Hindlimb muscle (tissue), 1 donor: ENCODE measurements at regions not wholly inside any gene's neighbourhood (a gene's known extent, or its start where the extent isn't known, plus 50 kb on each side); places are given as distances from the start of the nearest gene placed in this dataset.
"Not testable (repeated sequence)": the region's sequence is repeated elsewhere in the genome, so short reads cannot be mapped to it uniquely, and the experiment has no call there.

ENCODE experiments used
- DNase-seq: peaks from one replicate; pipeline ENCODE4 v3.0.0-alpha.2; 2013

DNA sequence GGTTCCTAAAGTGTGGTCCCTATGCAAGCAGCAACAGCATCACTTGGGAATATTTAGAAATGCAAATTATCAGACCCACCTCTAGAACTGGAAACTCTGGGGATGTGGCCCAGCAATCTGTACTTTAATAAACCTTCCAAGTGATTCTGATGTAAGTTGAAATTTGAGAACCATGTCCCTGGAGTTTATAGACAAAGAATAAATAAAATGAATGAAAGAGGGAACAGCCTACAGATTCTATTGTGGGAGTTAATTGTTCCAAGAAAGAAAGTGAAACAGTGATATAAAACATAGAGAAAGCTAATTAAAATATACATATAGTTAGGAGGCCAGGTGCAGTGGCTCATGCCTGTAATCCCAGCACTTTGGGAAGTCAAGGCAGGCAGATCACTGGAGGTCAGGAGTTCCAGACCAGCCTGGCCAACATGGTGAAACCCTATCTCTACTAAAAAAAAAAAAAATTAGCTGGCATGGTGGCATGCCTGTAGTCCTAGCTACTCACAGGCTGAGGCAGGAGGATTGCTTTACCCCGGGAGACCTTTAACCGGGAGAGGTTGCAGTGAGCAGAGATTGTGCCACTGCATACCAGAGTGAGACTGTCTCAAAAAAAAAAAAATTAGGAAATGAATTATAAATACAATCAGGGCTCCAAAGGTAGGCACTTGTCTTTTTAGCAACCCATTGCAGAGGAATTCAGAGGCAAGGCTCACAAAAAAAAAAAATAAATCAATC lies 507.5 kb downstream of the NAV3 start:
- no peak for DNase-seq

- no peak for DNase-seq
Observed at GRCh38 chr12:78340406-78340805, 509.7 kb downstream of the NAV3 start.

DNA sequence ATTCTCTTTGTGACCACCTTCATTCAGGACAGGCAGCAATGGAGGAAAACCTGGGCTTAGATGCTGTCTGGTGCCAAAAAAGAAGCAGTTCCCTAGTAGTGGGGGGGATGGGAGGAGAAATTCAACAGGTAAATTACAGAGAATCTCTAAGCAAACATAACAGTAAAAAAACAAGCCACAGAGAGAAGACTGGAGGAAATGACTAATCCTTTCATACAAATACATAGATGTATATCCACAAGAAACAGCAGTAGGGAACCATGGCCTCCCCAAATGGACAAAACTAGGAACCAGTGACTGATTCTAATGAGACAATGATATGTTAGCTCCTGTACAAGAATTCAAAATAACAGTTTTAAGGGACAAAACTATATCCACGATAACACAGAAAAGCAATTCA lies 513.0 kb downstream of the NAV3 start:
- DNase-seq: no peak

DNA sequence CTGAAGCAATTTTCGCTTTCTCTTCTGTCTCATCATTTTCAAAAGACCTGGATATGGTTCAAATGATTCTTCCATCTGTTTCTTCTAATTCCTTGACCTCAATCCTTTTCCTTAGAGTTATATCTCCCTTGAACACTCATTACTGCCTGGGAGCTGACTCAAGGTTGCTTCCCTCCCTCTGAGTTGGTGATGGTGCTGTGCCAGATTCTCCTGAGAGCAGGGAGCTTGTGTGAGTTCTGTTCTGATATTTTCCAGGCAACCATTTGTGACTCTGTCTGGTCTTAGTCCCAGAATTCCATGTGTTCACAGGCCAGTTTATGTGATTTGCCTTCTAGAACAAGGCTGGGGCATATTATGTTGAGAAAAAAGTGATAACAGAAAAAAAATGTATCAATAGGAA lies 505.1 kb upstream of the SYT1 start:
- peak; percentile 14 for DNase-seq

- no peak for DNase-seq
Observed at GRCh38 chr12:78361683-78362082, 502.9 kb upstream of the SYT1 start.

DNA sequence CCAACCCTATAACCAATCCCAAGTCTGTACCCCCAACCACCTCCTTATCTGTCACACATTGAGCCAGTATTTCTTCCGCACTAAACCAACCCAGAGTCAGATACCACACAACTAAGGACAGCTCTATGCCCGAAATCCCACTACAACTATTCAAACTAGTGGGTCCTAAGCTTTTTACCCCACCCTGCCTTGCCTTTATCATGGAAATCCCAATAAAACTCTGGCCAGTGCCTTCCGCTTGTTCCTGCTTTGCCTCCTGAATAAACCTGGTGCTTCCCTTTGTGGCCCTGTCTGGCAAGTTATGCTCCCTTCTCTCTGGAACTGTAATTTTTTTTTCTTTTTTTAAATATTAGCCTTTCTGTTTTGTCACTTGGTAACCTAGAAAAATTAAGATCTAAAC lies 493.3 kb upstream of the SYT1 start:
- no peak for DNase-seq

GRCh38 chr12:78375461-78375860 lies 489.1 kb upstream of the SYT1 start:
- DNase-seq: no peak

GRCh38 chr12:78376257-78376656 lies 488.3 kb upstream of the SYT1 start:
- DNase-seq: no peak

DNA sequence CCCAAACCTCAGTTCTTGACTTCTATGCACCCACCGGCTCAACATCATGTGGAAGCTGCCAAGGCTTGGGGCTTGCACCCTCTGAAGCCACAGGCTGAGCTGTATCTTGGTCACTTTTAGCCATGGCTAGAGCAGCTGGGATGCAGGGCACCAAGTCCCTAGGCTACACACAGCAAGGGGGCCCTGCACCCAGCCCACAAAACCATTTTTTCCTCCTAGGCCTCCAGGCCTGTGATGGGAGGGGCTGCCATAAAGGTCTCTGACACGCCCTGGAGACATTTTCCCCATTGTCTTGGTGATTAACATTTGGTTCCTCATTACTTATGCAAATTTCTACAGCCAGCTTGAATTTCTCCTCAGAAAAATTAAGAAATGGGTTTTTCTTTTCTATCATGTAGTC lies 485.5 kb upstream of the SYT1 start:
- not testable (repeated sequence) for DNase-seq

DNA sequence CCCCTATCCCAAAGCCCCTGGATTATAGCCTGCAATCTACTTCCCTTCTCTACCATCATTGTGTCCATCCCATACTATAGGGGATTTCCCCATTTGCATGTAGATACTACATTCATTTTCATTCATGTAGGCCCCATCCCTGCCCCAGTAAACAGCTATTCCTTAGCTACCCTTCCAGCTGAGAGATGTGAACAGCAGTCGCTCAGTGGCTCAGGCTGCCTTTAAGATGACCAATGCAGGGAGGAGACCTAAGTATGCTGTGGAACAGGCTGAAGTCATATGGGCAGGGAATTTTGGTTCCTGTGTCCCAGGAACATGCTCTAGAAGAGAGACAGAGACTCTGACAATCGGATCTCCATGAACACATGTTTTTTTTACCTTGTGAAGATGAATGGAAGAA lies 481.2 kb upstream of the SYT1 start:
- DNase-seq: no peak

- DNase-seq: no peak
Observed at GRCh38 chr12:78384541-78384940, 480.0 kb upstream of the SYT1 start.

- DNase-seq: no peak
Observed at GRCh38 chr12:78385541-78385940, 479.0 kb upstream of the SYT1 start.

DNA sequence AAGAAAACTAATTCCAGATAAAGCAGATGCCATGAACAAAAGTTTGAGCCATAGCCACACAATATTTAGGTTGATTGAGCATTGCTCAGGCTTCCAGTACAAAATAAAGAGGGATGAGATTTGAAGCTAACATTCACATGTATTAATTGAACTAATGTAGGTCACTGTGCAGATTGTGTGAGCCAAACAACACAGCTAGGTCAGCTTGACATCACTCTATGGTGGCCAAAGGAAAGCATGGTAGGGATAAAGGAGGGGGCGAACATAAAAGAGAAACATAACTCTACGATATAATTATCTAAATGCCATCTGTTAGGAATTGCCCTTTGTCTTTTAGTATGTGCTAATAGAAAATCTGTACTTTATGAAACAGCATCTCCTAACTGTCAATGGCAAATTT lies 477.7 kb upstream of the SYT1 start:
- DNase-seq: no peak

DNA sequence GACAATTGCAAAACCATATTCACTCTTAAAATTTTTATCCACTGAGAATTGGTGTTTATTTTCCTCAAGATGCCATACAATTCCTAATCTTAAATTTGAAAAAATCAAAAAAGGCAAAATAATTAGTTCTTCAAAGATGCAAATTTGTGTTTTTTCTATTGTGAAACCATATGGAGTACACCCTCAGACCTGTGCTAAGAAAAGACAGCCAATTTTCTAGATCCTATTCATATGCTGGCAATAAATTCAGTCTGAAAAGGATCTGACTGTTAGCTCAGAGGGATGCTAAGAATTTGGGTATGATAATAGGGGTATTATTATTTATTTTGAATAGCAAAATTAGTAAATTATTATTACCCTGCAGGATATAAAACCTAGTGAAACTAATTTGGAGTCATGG lies 476.9 kb upstream of the SYT1 start:
- DNase-seq: no peak

GRCh38 chr12:78388461-78388860 lies 476.1 kb upstream of the SYT1 start:
- no peak for DNase-seq

GRCh38 chr12:78390920-78391319 lies 473.7 kb upstream of the SYT1 start:
- DNase-seq: no peak

DNA sequence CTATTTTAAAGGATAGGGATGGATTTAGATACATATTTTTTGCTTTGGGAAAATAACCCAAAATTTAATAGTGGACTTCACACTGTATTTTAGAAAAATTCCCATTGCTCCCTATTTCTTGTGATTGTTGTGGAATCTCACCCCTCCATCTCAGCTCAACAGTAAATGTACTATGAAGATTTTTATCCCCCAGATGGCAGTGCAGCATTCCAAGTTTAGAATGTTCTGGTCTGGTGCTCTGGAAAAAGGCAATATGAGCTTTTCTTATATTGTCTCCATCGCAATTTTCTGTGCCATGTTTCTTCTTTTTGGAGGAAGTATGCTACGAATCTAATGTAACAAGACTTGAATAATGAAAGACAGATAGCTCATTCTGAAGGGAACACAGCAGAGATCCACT lies 471.7 kb upstream of the SYT1 start:
- peak; percentile 6 for DNase-seq

DNA sequence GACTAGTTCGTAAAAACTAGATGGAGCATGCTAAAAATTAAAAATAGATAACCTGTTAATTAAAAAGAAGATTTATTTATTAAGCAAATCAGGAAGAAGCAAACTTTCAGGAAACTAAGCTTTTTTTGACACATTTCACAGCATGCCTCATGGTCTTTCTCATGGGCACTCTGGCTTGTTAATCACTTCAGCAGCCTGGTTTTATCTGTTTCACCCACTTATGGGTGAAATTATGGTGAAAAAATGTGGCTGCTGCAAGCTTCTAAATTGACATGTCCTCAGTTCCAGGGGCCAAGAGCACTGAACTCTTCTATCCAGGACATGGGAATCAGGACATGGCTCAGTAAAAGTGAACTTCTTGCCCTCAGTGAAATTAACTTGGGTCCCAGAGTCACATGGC lies 468.6 kb upstream of the SYT1 start:
- no peak for DNase-seq

DNA sequence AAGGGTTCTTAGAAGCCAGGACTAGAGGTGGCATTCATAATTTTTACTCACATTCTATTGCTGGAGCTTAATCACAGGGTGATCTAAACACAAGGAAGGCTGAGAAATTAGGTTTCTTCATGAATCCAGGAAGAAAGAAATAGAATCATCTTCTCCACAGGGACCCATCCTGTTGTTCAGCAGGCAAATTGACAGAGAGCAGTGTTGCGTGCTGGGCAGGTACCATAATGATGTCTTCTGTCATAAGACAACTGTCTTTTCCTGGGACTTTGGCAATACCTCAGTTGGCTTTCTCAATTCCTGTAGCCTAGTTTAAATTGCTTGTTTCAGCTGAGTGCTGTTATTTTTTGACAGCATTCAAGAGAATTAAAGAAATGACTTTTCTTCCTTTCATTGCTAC lies 468.0 kb upstream of the SYT1 start:
- no peak for DNase-seq

GRCh38 chr12:78398750-78399149 lies 465.8 kb upstream of the SYT1 start:
- DNase-seq: no peak

GRCh38 chr12:78402366-78403134 lies 462.0 kb upstream of the SYT1 start:
- DNase-seq: no peak

DNA sequence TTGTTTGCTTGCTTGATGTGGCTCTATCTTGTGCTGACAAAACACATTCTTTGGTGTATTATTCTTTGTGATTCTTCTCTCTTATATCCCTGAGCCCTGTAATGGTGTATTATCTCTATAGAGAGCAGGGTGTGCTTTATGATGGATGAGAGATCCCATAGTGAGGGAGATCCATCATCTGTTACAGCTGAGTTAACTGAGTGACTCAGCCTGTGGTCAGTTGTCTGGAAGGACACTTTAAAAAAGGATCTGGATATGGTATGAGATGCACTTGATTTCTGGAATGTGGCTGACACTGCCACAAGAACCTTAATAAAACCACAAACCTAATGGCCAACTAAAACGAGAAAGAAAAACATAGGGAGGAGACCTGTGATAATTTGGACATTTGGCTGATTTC lies 461.4 kb upstream of the SYT1 start:
- no peak for DNase-seq

GRCh38 chr12:78403681-78404080 lies 460.9 kb upstream of the SYT1 start:
- no peak for DNase-seq

- DNase-seq: no peak
Observed at GRCh38 chr12:78406213-78406612, 458.4 kb upstream of the SYT1 start.
